Suprapubic skin (tissue), 4 donors: ENCODE measurements at regions not wholly inside any gene's neighbourhood (a gene's known extent, or its start where the extent isn't known, plus 50 kb on each side); places are given as distances from the start of the nearest gene placed in this dataset.
A peak's percentile ranks its signal among the peaks of the same experiment; 100 is the strongest.

ENCODE experiments used
- DNase-seq, 2 donors: peaks; one replicate each; pipeline ENCODE4 v3.0.0-alpha.2; 2019; ENCODE audit warnings: low spot score in 2 of 2
- H3K27ac ChIP-seq: fragments of 200-600 bp; sonication (generic); one replicate; pipeline ENCODE4 v1.5.1; 2019
- H3K27me3 ChIP-seq: fragments of 200-600 bp; sonication (generic); one replicate; pipeline ENCODE4 v1.5.1; 2019
- H3K36me3 ChIP-seq: fragments of 200-600 bp; sonication (generic); one replicate; pipeline ENCODE4 v1.5.1; 2019
- H3K4me1 ChIP-seq: fragments of 200-600 bp; sonication (generic); one replicate; pipeline ENCODE4 v1.5.1; 2019
- H3K4me3 ChIP-seq: fragments of 200-600 bp; sonication (generic); one replicate; pipeline ENCODE4 v1.5.1; 2019; ENCODE audit warnings: mild to moderate bottlenecking
- H3K9me3 ChIP-seq: fragments of 200-600 bp; sonication (generic); one replicate; pipeline ENCODE4 v1.5.1; 2019
- CTCF ChIP-seq, 2 donors: fragments of 200-600 bp in 1 of 2; fragments of 450-650 bp in 1 of 2; sonication (generic) in 1 of 2; IDR thresholded peaks; one replicate each; pipeline ENCODE4 v1.5.1; 2016 to 2019; ENCODE audit warnings: antibody characterized with exemption in 2 of 2, mild to moderate bottlenecking in 1 of 2, moderate library complexity in 1 of 2
- EP300 ChIP-seq: sonication (generic); formaldehyde crosslinking; IDR thresholded peaks from one replicate; pipeline ENCODE4 v1.6.1; 2017; ENCODE audit warnings: antibody characterized with exemption
- POLR2A ChIP-seq, 2 donors: fragments of 450-650 bp; IDR thresholded peaks; one replicate each; pipeline ENCODE4 v1.6.1; 2017; ENCODE audit warnings: antibody characterized with exemption in 2 of 2, mild to moderate bottlenecking in 2 of 2, moderate library complexity in 2 of 2
- POLR2AphosphoS5 ChIP-seq, 3 donors: sonication (generic); formaldehyde crosslinking; IDR thresholded peaks; one replicate each; pipeline ENCODE4 v1.6.1; 2017; ENCODE audit warnings: antibody characterized with exemption in 3 of 3
- whole genome bisulfite sequencing: methylation state at CpG from one replicate; pipeline ENCODE4 v1.1.5; 2018; 5-methylcytosine and 5-hydroxymethylcytosine counted together

GRCh38 chr2:118470297-118470696 lies 377.2 kb downstream of the EN1 start:
- no peak overlapping the region for H3K4me3 ChIP-seq
- H3K27ac ChIP-seq = no peak overlapping the region
- H3K9me3 ChIP-seq = no peaks in the 10 kb centered on the region
- H3K4me1 ChIP-seq = no peaks in the 10 kb centered on the region
- peaks cover 4% of the 10 kb centered on the region for H3K27me3 ChIP-seq
- H3K36me3 ChIP-seq = no peaks in the 10 kb centered on the region
- DNase-seq = no peak
- TF ChIP-seq POLR2AphosphoS5 (IDR thresholded peaks at IDR 0.05) (no peak), CTCF (IDR thresholded peaks at IDR 0.05) (no peak), EP300 (no peak), POLR2A (IDR thresholded peaks at IDR 0.05) (no peak)
- 39% methylated on average over 4 of the region's 4 CpGs for WGBS

GRCh38 chr2:118469103-118469502 lies 378.3 kb downstream of the EN1 start:
- TF ChIP-seq EP300 (no peak), POLR2A (IDR thresholded peaks at IDR 0.05) (no peak), CTCF (IDR thresholded peaks at IDR 0.05) (no peak), POLR2AphosphoS5 (IDR thresholded peaks at IDR 0.05) (no peak)
- Histone ChIP-seq H3K4me1 (peaks cover 3% of the 10 kb centered on the region), H3K36me3 (no peaks in the 10 kb centered on the region), H3K4me3 (no peak overlapping the region), H3K27ac (no peak overlapping the region), H3K9me3 (no peaks in the 10 kb centered on the region), H3K27me3 (peaks cover 4% of the 10 kb centered on the region)
- DNase-seq = no peak
- 72% methylated on average over 6 of the region's 6 CpGs for WGBS

GRCh38 chr2:118464546-118465265 lies 376.4 kb downstream of the INSIG2 start:
- Histone ChIP-seq H3K4me3 (peak overlapping the region; percentile 9), H3K27ac (no peak overlapping the region), H3K36me3 (no peaks in the 10 kb centered on the region), H3K9me3 (no peaks in the 10 kb centered on the region), H3K4me1 (peaks cover 5% of the 10 kb centered on the region), H3K27me3 (peaks cover 4% of the 10 kb centered on the region)
- 50% methylated on average over 9 of the region's 9 CpGs for WGBS
- TF ChIP-seq POLR2A (IDR thresholded peaks at IDR 0.05) = no peak
- no peak for DNase-seq

GRCh38 chr2:118464046-118464445 lies 375.8 kb downstream of the INSIG2 start:
- Histone ChIP-seq H3K36me3 (no peaks in the 10 kb centered on the region), H3K27me3 (peaks cover 4% of the 10 kb centered on the region), H3K27ac (no peak overlapping the region), H3K9me3 (no peaks in the 10 kb centered on the region), H3K4me1 (peaks cover 5% of the 10 kb centered on the region), H3K4me3 (peak overlapping the region; percentile 9)
- no peak for DNase-seq
- WGBS = 59% methylated on average over 3 of the region's 3 CpGs
- TF ChIP-seq CTCF (IDR thresholded peaks at IDR 0.05) (no peak), POLR2AphosphoS5 (IDR thresholded peaks at IDR 0.05) (no peak)

- WGBS = 83% methylated on average over 5 of the region's 5 CpGs
- Histone ChIP-seq H3K9me3 (no peaks in the 10 kb centered on the region), H3K36me3 (no peaks in the 10 kb centered on the region), H3K27me3 (peaks cover 11% of the 10 kb centered on the region), H3K4me1 (peaks cover 5% of the 10 kb centered on the region), H3K27ac (no peak overlapping the region), H3K4me3 (no peak overlapping the region)
- TF ChIP-seq POLR2A (IDR thresholded peaks at IDR 0.05) (no peak), EP300 (no peak), POLR2AphosphoS5 (IDR thresholded peaks at IDR 0.05) (no peak), CTCF (IDR thresholded peaks at IDR 0.05) (no peak)
- no peak for DNase-seq
Measured at GRCh38 chr2:118460425-118460824, 372.2 kb downstream of the INSIG2 start.

GRCh38 chr2:118459426-118459825 lies 371.2 kb downstream of the INSIG2 start:
- no peak for DNase-seq
- WGBS = 96% methylated on average over 1 of the region's 1 CpG
- H3K27ac ChIP-seq = no peak overlapping the region
- H3K4me1 ChIP-seq = peaks cover 2% of the 10 kb centered on the region
- no peak for TF ChIP-seq EP300
- no peak for TF ChIP-seq POLR2AphosphoS5 (IDR thresholded peaks at IDR 0.05)
- TF ChIP-seq POLR2A (IDR thresholded peaks at IDR 0.05) = no peak
- no peak for TF ChIP-seq CTCF (IDR thresholded peaks at IDR 0.05)
- H3K9me3 ChIP-seq = no peaks in the 10 kb centered on the region
- no peaks in the 10 kb centered on the region for H3K36me3 ChIP-seq
- H3K27me3 ChIP-seq = peaks cover 11% of the 10 kb centered on the region
- no peak overlapping the region for H3K4me3 ChIP-seq
